Activated CD4-positive, alpha-beta T cell treated with anti-CD3 and anti-CD28 coated beads, Interleukin-2, amount 10 ng/mL, durations not matched to agents 7 days and 5 days (primary cell): ENCODE measurements at regions not wholly inside any gene's neighbourhood (a gene's known extent, or its start where the extent isn't known, plus 50 kb on each side); places are given as distances from the start of the nearest gene placed in this dataset.
"Not testable (repeated sequence)": the region's sequence is repeated elsewhere in the genome, so short reads cannot be mapped to it uniquely, and the experiment has no call there.

Source experiments
- CTCF ChIA-PET: fragments of 350-600 bp; sonication (Branson Sonifier 250); formaldehyde crosslinking; loops from one replicate; lab custom pipeline; 2021; ENCODE audit warnings: antibody characterized with exemption; lab: Charles Lee
- POLR2A ChIA-PET: fragments of 350-600 bp; sonication (Branson Sonifier 250); formaldehyde crosslinking; loops from one replicate; lab custom pipeline; 2021; ENCODE audit warnings: antibody characterized with exemption; lab: Charles Lee
- DNase-seq: peaks from one replicate; pipeline ENCODE4 v3.0.0-alpha.2; 2020
- H3K27ac Mint-ChIP-seq: one replicate; pipeline ENCODE4 v1.8.0; 2021; ENCODE audit warnings: mild to moderate bottlenecking, moderate library complexity, mixed read lengths
- H3K27me3 Mint-ChIP-seq: one replicate; pipeline ENCODE4 v1.8.0; 2021; ENCODE audit warnings: mixed read lengths
- H3K36me3 Mint-ChIP-seq: one replicate; pipeline ENCODE4 v1.8.0; 2021; ENCODE audit warnings: low read depth, mixed read lengths
- H3K4me1 Mint-ChIP-seq: one replicate; pipeline ENCODE4 v1.8.0; 2021; ENCODE audit warnings: mixed read lengths
- H3K4me3 Mint-ChIP-seq: one replicate; pipeline ENCODE4 v1.8.0; 2021; ENCODE audit warnings: mild to moderate bottlenecking, moderate library complexity, mixed read lengths
- H3K9me3 Mint-ChIP-seq: one replicate; pipeline ENCODE4 v1.8.0; 2021; ENCODE audit warnings: mixed read lengths

DNA sequence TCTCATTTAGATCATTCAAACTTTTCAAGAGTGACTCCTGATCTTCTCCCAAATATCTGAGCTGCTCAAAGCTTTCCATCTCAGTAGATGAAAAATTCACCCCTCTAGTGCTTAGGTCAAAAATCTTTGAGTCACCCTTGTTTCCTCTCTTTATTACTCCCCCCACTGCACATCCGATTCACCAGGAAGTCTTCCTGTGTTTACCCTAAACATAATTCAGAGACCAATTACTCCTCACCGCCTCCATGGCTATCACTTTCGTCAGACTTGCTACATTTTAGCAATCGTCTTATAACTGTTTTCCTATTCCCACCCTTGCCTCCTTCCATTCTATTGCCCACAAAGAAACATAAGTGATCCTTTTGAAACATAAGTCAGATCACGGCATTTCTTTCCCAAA lies 94.8 kb downstream of the SPDYE17 start:
- POLR2A ChIA-PET, H3K36me3 Mint-ChIP-seq, DNase-seq, H3K4me3 Mint-ChIP-seq, CTCF ChIA-PET, H3K27ac Mint-ChIP-seq, H3K9me3 Mint-ChIP-seq, H3K4me1 Mint-ChIP-seq: not testable (repeated sequence)
- peaks cover 29% of the 10 kb centered on the region for H3K27me3 Mint-ChIP-seq

DNA sequence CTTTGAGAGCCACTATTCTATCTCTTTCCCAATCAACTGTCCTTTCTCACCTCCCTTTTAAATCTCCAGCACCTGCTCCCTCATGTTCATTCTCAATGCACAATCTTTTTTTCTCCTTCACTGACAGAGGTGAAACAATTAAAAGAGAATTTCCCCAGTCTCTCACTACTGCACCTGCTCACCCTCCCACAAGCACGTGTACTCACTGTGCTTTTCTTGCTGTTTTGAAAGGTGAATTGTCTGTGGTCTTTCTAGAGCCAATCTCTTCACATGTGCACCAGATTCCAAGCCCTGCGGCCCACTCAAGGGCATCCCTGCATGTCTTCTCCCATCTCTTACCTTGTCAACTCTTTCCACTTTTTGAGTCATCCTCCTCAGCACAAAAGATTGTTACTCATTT lies 95.8 kb downstream of the SPDYE17 start:
- POLR2A ChIA-PET, H3K4me3 Mint-ChIP-seq, H3K36me3 Mint-ChIP-seq, H3K27ac Mint-ChIP-seq, DNase-seq, CTCF ChIA-PET, H3K4me1 Mint-ChIP-seq, H3K9me3 Mint-ChIP-seq: not testable (repeated sequence)
- peaks cover 31% of the 10 kb centered on the region for H3K27me3 Mint-ChIP-seq

DNA sequence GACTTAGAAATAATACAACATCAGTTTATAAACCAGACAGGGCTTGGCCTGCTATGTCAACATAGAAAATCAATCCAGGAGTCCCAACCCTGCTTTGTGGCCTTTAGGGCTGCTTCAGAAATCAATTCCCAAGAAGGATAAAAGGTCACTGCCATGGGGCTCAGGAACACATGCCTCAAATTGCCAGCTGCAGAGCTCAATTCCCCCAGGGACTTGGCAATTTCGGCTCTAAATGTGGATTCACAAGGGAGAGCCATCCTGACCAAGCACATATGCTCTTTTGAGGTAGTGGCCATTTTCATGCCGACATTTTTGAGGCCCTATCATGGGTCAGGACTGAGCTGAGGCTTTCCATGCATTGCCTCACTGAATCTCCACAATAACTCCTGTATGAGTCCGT lies 97.5 kb downstream of the SPDYE17 start:
- H3K36me3 Mint-ChIP-seq, H3K27ac Mint-ChIP-seq, H3K9me3 Mint-ChIP-seq, POLR2A ChIA-PET, DNase-seq, H3K4me3 Mint-ChIP-seq, CTCF ChIA-PET, H3K4me1 Mint-ChIP-seq: not testable (repeated sequence)
- peaks cover 33% of the 10 kb centered on the region for H3K27me3 Mint-ChIP-seq

DNA sequence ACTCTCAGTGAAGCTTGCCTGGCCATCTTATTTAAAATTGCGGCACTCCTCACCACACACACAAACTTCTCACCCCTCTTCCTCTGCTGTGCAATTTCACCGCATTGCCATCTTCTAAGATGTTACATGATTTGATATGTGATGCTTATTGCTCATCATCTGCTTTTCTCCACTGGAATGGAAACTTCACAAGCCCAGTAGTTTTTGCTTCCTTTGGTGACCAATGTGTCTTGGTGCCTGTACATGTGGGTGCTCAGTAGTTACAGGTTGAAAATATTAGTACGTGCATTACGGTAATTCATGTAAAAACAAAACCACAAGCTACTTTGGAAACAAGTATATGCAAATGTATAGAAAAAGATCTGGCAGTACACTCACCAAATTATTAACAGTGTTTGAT lies 99.2 kb downstream of the SPDYE17 start:
- H3K36me3 Mint-ChIP-seq, H3K4me1 Mint-ChIP-seq, DNase-seq, H3K27ac Mint-ChIP-seq, POLR2A ChIA-PET, H3K9me3 Mint-ChIP-seq, CTCF ChIA-PET, H3K4me3 Mint-ChIP-seq: not testable (repeated sequence)
- H3K27me3 Mint-ChIP-seq, result peaks cover 35% of the 10 kb centered on the region

- H3K36me3 Mint-ChIP-seq, H3K4me3 Mint-ChIP-seq, H3K27ac Mint-ChIP-seq, DNase-seq, H3K4me1 Mint-ChIP-seq, CTCF ChIA-PET, H3K9me3 Mint-ChIP-seq, POLR2A ChIA-PET: not testable (repeated sequence)
- peaks cover 31% of the 10 kb centered on the region for H3K27me3 Mint-ChIP-seq
These were observed 100.7 kb downstream of the SPDYE17 start for GRCh38 chr7:76931441-76931840.

DNA sequence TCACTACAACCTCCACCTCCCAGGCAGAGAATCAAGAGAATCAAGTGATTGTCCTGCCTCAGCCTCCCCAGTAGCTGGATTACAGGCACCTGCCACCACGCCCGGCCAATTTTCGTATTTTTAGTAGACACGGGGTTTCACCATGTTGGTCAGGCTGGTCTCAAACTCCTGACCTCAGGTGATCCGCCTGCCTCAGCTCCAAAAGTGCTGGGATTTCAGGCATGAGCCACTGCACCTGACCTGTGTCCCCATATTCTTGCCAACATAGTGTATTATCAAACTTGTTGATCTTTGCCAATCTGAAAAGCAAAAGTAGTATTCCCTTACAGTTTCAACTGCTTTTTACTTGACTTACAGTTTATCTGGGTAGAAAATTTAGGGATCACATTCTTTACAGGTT lies 101.7 kb downstream of the SPDYE17 start:
- CTCF ChIA-PET, H3K4me3 Mint-ChIP-seq, H3K9me3 Mint-ChIP-seq: not testable (repeated sequence)

DNA sequence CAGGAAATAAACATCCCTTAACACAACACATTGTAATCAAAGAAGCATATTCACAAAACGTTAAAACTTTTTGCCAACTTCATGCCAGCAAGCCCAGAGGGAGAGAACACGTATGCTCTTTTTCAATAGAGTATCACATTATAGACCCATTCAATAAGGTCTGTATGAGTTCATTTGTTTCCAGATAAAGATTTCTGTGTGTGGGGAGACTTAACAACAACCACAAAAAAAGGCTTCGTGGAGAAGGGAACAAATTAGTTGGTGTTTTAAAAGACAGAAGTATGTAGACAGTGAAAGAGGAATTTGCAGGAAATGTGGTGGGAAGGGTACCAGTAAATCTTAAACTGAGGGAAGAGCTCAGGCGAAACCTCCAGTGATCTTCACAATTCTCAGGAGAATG lies 103.4 kb downstream of the SPDYE17 start:
- CTCF ChIA-PET, H3K9me3 Mint-ChIP-seq, H3K36me3 Mint-ChIP-seq, H3K4me1 Mint-ChIP-seq, H3K27ac Mint-ChIP-seq, POLR2A ChIA-PET, H3K4me3 Mint-ChIP-seq, DNase-seq: not testable (repeated sequence)
- H3K27me3 Mint-ChIP-seq, result peaks cover 34% of the 10 kb centered on the region

More for the DNA sequence above, 101.7 kb downstream of the SPDYE17 start:
- POLR2A ChIA-PET, DNase-seq, H3K36me3 Mint-ChIP-seq, H3K4me1 Mint-ChIP-seq, H3K27ac Mint-ChIP-seq: not testable (repeated sequence)
- peaks cover 32% of the 10 kb centered on the region for H3K27me3 Mint-ChIP-seq

GRCh38 chr7:76927741-76928393 lies 104.3 kb downstream of the SPDYE17 start:
- POLR2A ChIA-PET, H3K27ac Mint-ChIP-seq, H3K4me1 Mint-ChIP-seq, CTCF ChIA-PET, H3K36me3 Mint-ChIP-seq, DNase-seq, H3K4me3 Mint-ChIP-seq, H3K9me3 Mint-ChIP-seq: not testable (repeated sequence)
- peaks cover 32% of the 10 kb centered on the region for H3K27me3 Mint-ChIP-seq

GRCh38 chr7:76926416-76926815 lies 105.7 kb downstream of the SPDYE17 start:
- H3K27me3 Mint-ChIP-seq, result peaks cover 34% of the 10 kb centered on the region
- DNase-seq, H3K36me3 Mint-ChIP-seq, H3K4me1 Mint-ChIP-seq, H3K4me3 Mint-ChIP-seq, POLR2A ChIA-PET, H3K9me3 Mint-ChIP-seq, CTCF ChIA-PET, H3K27ac Mint-ChIP-seq: not testable (repeated sequence)

- H3K4me1 Mint-ChIP-seq, H3K9me3 Mint-ChIP-seq: not testable (repeated sequence)
These were observed 107.4 kb downstream of the SPDYE17 start for GRCh38 chr7:76924756-76925155.

GRCh38 chr7:76918619-76919018 lies 113.5 kb downstream of the SPDYE17 start:
- POLR2A ChIA-PET, H3K27me3 Mint-ChIP-seq, H3K9me3 Mint-ChIP-seq, H3K4me1 Mint-ChIP-seq, H3K27ac Mint-ChIP-seq, H3K4me3 Mint-ChIP-seq, H3K36me3 Mint-ChIP-seq, CTCF ChIA-PET, DNase-seq: not testable (repeated sequence)

More at GRCh38 chr7:76924756-76925155, 107.4 kb downstream of the SPDYE17 start:
- H3K27me3 Mint-ChIP-seq, result peaks cover 30% of the 10 kb centered on the region
- H3K36me3 Mint-ChIP-seq, POLR2A ChIA-PET, CTCF ChIA-PET, H3K4me3 Mint-ChIP-seq, H3K27ac Mint-ChIP-seq, DNase-seq: not testable (repeated sequence)

GRCh38 chr7:76914361-76914760 lies 117.8 kb downstream of the SPDYE17 start:
- POLR2A ChIA-PET, H3K9me3 Mint-ChIP-seq, H3K4me3 Mint-ChIP-seq, H3K27me3 Mint-ChIP-seq, CTCF ChIA-PET, H3K4me1 Mint-ChIP-seq, H3K36me3 Mint-ChIP-seq, H3K27ac Mint-ChIP-seq, DNase-seq: not testable (repeated sequence)

GRCh38 chr7:76912011-76912814 lies 119.9 kb downstream of the SPDYE17 start:
- H3K36me3 Mint-ChIP-seq, H3K27ac Mint-ChIP-seq, H3K27me3 Mint-ChIP-seq, H3K4me1 Mint-ChIP-seq, POLR2A ChIA-PET, CTCF ChIA-PET, H3K9me3 Mint-ChIP-seq, DNase-seq: not testable (repeated sequence)
- peak overlapping the region; percentile 3 for H3K4me3 Mint-ChIP-seq
